NCI-H2171 treated with DMSO at 0.1 percent for 48 hours (cell line): ENCODE measurements at regions not wholly inside any gene's neighbourhood (a gene's known extent, or its start where the extent isn't known, plus 50 kb on each side); places are given as distances from the start of the nearest gene placed in this dataset.
"Not testable (repeated sequence)": the region's sequence is repeated elsewhere in the genome, so short reads cannot be mapped to it uniquely, and the experiment has no call there.

Experiments used
- DNase-seq: peaks from one replicate; lab custom pipeline; 2025; lab: John Stamatoyannopoulos, UW

- DNase-seq = no peak
Observed at GRCh38 chr2:142716463-142717242, 160.8 kb upstream of the KYNU start.

DNA sequence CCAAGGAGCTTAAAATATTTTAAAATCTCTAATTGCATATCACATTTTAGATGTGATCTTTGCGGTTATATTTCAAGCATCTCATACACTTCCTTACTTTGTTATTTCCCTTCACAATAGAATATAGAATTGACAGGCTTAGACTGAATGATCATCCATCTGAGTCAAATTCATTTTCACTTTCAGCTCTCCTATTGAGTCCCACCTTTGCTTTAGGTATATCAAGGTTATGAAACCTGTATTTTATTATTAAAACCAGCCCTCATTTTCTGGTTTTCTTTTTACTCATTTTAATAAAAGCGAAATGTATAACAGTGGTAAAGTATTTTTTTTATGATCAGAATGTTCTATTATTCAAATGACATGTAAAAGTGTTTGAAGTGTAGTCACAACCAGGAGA is 162.9 kb upstream of the KYNU start:
- no peak for DNase-seq

- DNase-seq = no peak
Observed at GRCh38 chr2:142710336-142710735, 167.1 kb upstream of the KYNU start.

DNA sequence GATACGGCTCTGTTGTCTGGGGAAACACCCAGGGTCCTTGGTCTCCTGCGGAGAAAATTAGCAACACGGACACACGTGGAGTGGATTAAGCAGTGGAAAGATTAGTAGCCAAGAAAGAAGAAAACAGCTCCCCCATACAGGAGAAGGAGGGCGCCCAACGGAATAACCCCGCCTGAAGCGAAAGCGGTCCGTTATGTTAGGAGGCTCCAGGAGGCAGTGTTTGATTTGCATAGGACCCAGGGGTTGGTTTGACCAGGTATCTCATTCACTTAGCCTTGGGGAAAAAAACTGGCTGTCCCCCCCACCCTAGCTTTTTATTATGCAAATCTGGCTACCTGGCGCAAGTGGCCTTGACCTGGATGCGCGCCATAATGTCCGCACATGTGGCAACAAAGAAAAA is 170.1 kb upstream of the KYNU start:
- DNase-seq = no peak

- not testable (repeated sequence) for DNase-seq
Observed at GRCh38 chr2:142702397-142702796, 175.1 kb upstream of the KYNU start.

GRCh38 chr2:142695350-142696257 is 181.9 kb upstream of the KYNU start:
- DNase-seq = not testable (repeated sequence)

DNA sequence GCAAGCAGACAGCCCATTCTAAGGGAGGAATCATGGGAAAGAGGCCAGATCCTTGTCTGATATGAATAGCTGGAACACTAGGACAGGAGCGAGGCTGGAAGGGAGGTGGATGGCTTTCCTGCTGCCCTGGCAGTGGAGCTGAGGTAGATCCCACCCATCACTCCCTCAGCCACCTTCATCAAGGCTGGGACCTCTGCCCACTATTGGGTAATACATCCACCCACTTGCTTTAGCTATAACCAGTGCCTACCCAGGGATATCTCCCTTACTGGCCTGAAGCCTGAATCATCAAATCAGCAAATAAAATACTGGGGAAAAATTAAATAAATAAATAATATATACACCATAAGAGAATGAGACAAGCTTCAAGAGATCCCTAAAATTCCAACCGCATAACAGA is 183.2 kb upstream of the KYNU start:
- DNase-seq = no peak

- no peak for DNase-seq
Observed at GRCh38 chr2:142693171-142693950, 184.1 kb upstream of the KYNU start.

GRCh38 chr2:142688856-142689605 is 188.4 kb upstream of the KYNU start:
- no peak for DNase-seq

- DNase-seq = no peak
Observed at GRCh38 chr2:142687509-142687908, 190.0 kb upstream of the KYNU start.

DNA sequence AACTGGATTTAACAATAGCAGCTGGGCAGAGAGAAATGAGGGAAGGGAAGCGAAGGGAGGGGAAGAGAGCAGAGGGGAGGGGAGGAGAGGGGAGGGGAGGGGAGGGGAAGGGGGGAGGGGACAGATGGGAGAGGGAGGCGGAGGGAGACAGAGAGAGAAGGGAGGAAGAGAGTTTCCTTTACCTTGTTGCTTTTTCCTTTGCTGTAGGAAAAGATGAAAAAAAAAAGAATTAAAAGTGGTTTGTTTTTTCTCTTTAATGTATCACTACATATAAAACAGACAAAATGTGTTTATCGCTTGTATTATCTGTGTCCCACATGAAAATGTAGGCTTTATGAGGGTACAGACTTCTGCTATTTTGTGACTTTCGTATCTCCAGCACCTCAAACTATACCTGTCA is 190.4 kb upstream of the KYNU start:
- DNase-seq = no peak

DNA sequence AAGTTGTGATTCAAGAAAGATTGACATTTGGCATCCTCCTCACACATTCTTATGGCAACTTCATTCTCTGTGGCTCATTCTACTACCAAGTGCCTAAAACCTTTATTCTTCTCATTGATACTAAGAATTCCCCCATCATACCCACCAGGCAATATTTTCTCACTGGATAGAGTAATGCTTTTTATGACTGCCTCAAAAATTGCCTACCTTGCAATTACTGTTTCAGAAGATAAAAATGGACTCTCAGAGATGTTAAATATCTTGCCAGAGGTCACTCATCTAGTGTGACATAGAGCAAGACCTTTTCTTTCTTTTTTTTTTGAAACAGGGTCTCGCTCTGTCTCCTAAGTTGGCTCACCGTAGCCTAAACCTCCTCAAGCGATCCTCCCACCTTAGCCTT is 192.8 kb upstream of the KYNU start:
- no peak for DNase-seq

GRCh38 chr2:142682528-142682927 is 194.9 kb upstream of the KYNU start:
- no peak for DNase-seq

DNA sequence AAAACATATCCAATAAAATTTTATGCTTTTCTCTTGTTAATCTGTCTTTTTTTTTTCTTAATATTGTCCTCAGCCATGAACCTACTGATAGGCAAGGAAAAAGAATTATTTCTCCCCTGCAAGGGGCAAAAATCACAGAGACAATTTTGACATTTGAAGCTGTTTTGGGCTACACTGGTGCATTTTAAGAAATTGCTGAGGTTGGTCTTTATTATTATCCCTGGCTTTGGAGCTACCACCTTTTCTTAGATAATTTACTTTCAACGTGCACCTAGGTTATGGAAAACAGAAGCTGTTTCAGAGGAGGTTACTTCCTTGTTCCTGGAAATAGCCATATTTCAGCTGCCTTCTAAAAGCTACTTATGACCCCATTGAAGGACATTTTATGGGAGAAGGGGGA is 195.5 kb upstream of the KYNU start:
- DNase-seq = no peak

GRCh38 chr2:142678164-142678563 is 199.3 kb upstream of the KYNU start:
- DNase-seq = no peak

DNA sequence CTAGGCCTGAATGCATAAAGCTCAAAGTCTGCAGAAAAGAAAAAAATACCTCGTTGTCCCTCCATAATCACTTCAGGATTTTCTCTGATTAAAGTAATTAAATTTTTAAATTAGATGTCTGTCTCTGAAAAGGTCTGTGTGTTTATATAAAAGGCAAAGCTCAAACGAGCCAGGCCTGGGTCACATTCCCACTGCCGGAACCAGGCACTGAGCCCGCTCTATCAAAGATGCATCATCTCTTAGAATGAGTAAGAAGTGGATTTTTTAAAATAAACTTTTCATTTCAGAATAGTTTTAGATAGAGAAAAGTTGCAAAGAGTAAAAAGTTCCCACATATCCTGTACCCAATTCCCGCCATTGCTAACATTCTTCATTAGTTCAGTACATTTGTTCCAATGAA is 202.1 kb upstream of the KYNU start:
- no peak for DNase-seq

- peak; percentile 75 for DNase-seq
Observed at GRCh38 chr2:142673836-142674235, 203.6 kb upstream of the KYNU start.

GRCh38 chr2:142672698-142673097 is 204.8 kb upstream of the KYNU start:
- no peak for DNase-seq

GRCh38 chr2:142670362-142670761 is 207.1 kb upstream of the KYNU start:
- no peak for DNase-seq

GRCh38 chr2:142668420-142668819 is 209.0 kb upstream of the KYNU start:
- DNase-seq = no peak

GRCh38 chr2:142665241-142665640 is 212.2 kb upstream of the KYNU start:
- no peak for DNase-seq

GRCh38 chr2:142650601-142651000 is 226.9 kb upstream of the KYNU start:
- DNase-seq = no peak
